Loucy (cell line): ENCODE measurements at regions not wholly inside any gene's neighbourhood (a gene's known extent, or its start where the extent isn't known, plus 50 kb on each side); places are given as distances from the start of the nearest gene placed in this dataset.

Source experiments
- EZH2phosphoT487 ChIP-seq: fragments of 200-600 bp; IDR thresholded peaks from 2 replicates; pipeline ENCODE4 v1.6.1; 2018; ENCODE audit warnings: antibody characterized with exemption, mild to moderate bottlenecking, moderate library complexity, borderline replicate concordance
- TF ChIP-seq, protein P1 (sequence below): fragments of 200-600 bp; sonication (generic); conservative IDR thresholded peaks from 2 replicates; pipeline ENCODE4 v1.5.1; 2014; ENCODE audit warnings: mild to moderate bottlenecking, antibody characterized with exemption, low read length

DNA sequence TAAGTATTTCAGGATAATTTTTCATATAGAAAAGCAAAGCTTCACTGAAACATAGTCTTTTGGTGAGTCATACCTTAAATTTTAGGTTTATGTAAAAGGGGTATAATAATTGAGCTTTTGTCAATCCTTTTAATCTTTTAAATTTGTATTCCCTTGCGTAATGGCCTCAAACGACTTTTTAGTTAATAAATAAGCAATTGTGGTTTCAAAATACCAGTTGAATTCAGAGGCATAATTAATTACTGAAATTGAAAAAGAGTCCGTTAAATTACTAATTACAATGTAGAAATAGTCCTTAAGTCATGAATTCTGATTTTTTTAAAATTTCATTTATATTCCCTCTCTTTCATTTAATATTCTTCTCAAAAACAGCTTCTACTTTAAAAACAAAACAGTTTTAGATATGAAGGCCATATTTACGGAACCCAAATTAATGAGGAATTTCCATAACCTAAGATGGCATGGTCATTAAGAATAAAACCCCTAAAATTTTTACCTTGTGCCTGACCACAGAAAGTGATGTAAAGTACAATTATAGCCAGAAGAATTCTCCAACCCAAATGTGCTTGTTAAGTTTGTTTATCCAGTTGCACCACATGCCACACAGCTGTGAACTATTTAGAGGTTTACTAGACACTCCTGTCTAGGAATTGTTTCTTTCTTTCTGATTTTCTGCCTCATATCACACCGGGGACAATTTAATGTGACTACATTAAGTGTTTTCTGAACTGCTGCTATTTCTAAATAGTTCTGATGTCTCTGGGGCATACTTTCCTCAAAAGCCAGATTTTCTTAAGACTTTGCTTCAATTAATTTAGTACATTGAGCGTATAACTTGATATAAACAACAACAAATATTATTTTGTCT is 60.7 kb upstream of the ITGA4 start:
- TF ChIP-seq, protein P1, sequence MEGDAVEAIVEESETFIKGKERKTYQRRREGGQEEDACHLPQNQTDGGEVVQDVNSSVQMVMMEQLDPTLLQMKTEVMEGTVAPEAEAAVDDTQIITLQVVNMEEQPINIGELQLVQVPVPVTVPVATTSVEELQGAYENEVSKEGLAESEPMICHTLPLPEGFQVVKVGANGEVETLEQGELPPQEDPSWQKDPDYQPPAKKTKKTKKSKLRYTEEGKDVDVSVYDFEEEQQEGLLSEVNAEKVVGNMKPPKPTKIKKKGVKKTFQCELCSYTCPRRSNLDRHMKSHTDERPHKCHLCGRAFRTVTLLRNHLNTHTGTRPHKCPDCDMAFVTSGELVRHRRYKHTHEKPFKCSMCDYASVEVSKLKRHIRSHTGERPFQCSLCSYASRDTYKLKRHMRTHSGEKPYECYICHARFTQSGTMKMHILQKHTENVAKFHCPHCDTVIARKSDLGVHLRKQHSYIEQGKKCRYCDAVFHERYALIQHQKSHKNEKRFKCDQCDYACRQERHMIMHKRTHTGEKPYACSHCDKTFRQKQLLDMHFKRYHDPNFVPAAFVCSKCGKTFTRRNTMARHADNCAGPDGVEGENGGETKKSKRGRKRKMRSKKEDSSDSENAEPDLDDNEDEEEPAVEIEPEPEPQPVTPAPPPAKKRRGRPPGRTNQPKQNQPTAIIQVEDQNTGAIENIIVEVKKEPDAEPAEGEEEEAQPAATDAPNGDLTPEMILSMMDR, result no peak
- no peak for TF ChIP-seq EZH2phosphoT487
